Left lung (tissue), 4 donors: ENCODE measurements at regions not wholly inside any gene's neighbourhood (a gene's known extent, or its start where the extent isn't known, plus 50 kb on each side); places are given as distances from the start of the nearest gene placed in this dataset.

ENCODE experiments used
- ATAC-seq: fragments of 200-7000 bp; cut with Tn5 transposase; one replicate; pipeline ENCODE4 v1.9.1; 2020; ENCODE audit warnings: moderate library complexity
- DNase-seq, 4 donors: peaks; one replicate each; pipeline ENCODE4 v3.0.0-alpha.2; 2013 to 2020
- H3K27ac ChIP-seq, 2 donors: fragments of 200-600 bp; sonication (generic) in 1 of 2; one replicate each; pipeline versions ENCODE4 v1.5.0 to v1.8.0; 2020 to 2021
- H3K27me3 ChIP-seq, 2 donors: fragments of 200-600 bp; sonication (generic) in 1 of 2; one replicate each; pipeline versions ENCODE4 v1.5.0 to v1.8.0; 2020 to 2021
- H3K36me3 ChIP-seq, 2 donors: fragments of 200-600 bp; sonication (generic) in 1 of 2; one replicate each; pipeline versions ENCODE4 v1.5.0 to v1.8.0; 2020 to 2021
- H3K4me1 ChIP-seq, 2 donors: fragments of 200-600 bp; one replicate each; pipeline ENCODE4 v1.8.0; 2021
- H3K4me3 ChIP-seq, 2 donors: fragments of 200-600 bp; sonication (generic) in 1 of 2; one replicate each; pipeline versions ENCODE4 v1.5.0 to v1.8.0; 2020 to 2021; ENCODE audit warnings: mild to moderate bottlenecking in 1 of 2
- H3K9me3 ChIP-seq, 2 donors: fragments of 200-600 bp; sonication (generic) in 1 of 2; one replicate each; pipeline versions ENCODE4 v1.5.0 to v1.8.0; 2020 to 2021
- intact Hi-C, 2 donors: fragments of 100-400 bp; cut with DNase I; formaldehyde crosslinking; loops; one replicate each; pipeline versions ENCODE4 v1.11.2 to v1.14.2; 2022
- TF ChIP-seq, protein P1 (sequence below), 2 donors: fragments of 200-600 bp; sonication (generic) in 1 of 2; IDR thresholded peaks; one replicate each; pipeline versions ENCODE4 v1.5.0 to v1.8.0; 2021; ENCODE audit warnings: antibody characterized with exemption in 2 of 2
- donor health status: DM: no; HTN: yes; CAD: no.
- donor health status: DM: no; HTN: no; CAD: no.

- H3K9me3 ChIP-seq, result no peaks in the 10 kb centered on the region
- H3K27ac ChIP-seq, result peak overlapping the region in 1 of 2 donors; percentile 41
- peak; percentile 52 for ATAC-seq
- H3K27me3 ChIP-seq, result no peaks in the 10 kb centered on the region
- H3K4me3 ChIP-seq, result no peak overlapping the region
- intact Hi-C loops, result no loop called here
- no peaks in the 10 kb centered on the region for H3K36me3 ChIP-seq
- DNase-seq, result peak in 2 of 4 donors; percentile 17 to 19
- H3K4me1 ChIP-seq, result no peaks in the 10 kb centered on the region
- TF ChIP-seq, protein P1, sequence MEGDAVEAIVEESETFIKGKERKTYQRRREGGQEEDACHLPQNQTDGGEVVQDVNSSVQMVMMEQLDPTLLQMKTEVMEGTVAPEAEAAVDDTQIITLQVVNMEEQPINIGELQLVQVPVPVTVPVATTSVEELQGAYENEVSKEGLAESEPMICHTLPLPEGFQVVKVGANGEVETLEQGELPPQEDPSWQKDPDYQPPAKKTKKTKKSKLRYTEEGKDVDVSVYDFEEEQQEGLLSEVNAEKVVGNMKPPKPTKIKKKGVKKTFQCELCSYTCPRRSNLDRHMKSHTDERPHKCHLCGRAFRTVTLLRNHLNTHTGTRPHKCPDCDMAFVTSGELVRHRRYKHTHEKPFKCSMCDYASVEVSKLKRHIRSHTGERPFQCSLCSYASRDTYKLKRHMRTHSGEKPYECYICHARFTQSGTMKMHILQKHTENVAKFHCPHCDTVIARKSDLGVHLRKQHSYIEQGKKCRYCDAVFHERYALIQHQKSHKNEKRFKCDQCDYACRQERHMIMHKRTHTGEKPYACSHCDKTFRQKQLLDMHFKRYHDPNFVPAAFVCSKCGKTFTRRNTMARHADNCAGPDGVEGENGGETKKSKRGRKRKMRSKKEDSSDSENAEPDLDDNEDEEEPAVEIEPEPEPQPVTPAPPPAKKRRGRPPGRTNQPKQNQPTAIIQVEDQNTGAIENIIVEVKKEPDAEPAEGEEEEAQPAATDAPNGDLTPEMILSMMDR (IDR thresholded peaks at IDR 0.05), result no peak
Observed at GRCh38 chr12:59040656-59041055, 120.4 kb upstream of the LRIG3 start.

GRCh38 chr12:59040043-59040442, 119.7 kb upstream of the LRIG3 start:
- TF ChIP-seq, protein P1 (IDR thresholded peaks at IDR 0.05), result no peak
- Histone ChIP-seq H3K4me3 (no peak overlapping the region), H3K36me3 (no peaks in the 10 kb centered on the region), H3K9me3 (no peaks in the 10 kb centered on the region), H3K27me3 (no peaks in the 10 kb centered on the region), H3K27ac (peak overlapping the region in 1 of 2 donors; percentile 41), H3K4me1 (no peaks in the 10 kb centered on the region)
- DNase-seq (no peak), ATAC-seq (no peak)
- intact Hi-C loops, result no loop called here

DNA sequence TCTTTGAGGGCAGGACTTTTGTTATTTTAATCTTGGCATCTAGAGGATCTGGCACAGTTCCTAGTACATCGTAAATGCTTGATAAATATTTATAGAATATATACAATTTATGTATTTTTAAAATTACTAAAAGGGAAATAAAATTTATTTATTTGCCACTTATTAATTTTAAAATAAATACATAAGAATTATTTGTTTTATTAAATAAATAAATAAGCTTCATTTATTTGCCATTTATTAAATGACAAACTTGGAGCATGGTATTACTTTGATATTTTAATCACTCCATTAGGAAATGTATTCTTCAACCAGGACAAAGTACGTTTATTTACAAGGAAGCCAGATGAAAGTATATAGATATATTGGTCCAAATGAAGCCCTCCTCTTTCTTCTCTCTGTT, 118.7 kb upstream of the LRIG3 start:
- TF ChIP-seq, protein P1 (IDR thresholded peaks at IDR 0.05), result no peak
- H3K36me3 ChIP-seq, result no peaks in the 10 kb centered on the region

GRCh38 chr12:59036973-59037762, 116.9 kb upstream of the LRIG3 start:
- intact Hi-C loops, result no loop called here
- TF ChIP-seq, protein P1 (IDR thresholded peaks at IDR 0.05), result no peak

More for the DNA sequence above, 118.7 kb upstream of the LRIG3 start:
- Histone ChIP-seq H3K4me3 (no peak overlapping the region), H3K9me3 (no peaks in the 10 kb centered on the region), H3K27me3 (no peaks in the 10 kb centered on the region), H3K4me1 (no peaks in the 10 kb centered on the region), H3K27ac (no peak overlapping the region)
- ATAC-seq (no peak), DNase-seq (no peak)
- intact Hi-C loops, result no loop called here

DNA sequence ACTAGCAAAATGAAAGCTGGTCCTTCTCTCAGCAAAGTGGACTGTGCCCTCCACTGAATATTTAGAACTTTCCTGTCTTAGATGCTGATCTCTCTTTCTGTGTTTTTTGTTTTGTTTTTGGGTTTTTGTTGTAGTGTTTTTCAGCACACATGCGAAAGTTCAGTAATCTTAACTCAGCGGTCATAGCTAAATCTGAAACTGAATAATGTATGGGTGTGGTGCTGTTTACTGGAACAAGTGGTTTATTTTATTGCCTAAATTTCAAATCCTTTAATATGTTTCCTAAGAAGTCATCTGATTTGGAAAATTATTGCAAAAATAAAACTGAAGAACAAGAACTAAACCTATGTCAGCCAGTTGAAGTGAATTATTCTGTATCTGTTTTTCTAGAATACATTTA, 116.0 kb upstream of the LRIG3 start:
- no peak for ATAC-seq
- no peak for DNase-seq
- TF ChIP-seq, protein P1 (IDR thresholded peaks at IDR 0.05), result no peak
- intact Hi-C loops, result no loop called here
- Histone ChIP-seq H3K4me1 (no peaks in the 10 kb centered on the region), H3K27ac (no peak overlapping the region), H3K9me3 (no peaks in the 10 kb centered on the region), H3K27me3 (no peaks in the 10 kb centered on the region), H3K4me3 (no peak overlapping the region), H3K36me3 (no peaks in the 10 kb centered on the region)

More at GRCh38 chr12:59036973-59037762, 116.9 kb upstream of the LRIG3 start:
- no peaks in the 10 kb centered on the region for H3K36me3 ChIP-seq
- H3K27ac ChIP-seq, result no peak overlapping the region
- ATAC-seq (no peak), DNase-seq (no peak)
- no peaks in the 10 kb centered on the region for H3K27me3 ChIP-seq
- no peak overlapping the region for H3K4me3 ChIP-seq
- no peaks in the 10 kb centered on the region for H3K4me1 ChIP-seq
- H3K9me3 ChIP-seq, result no peaks in the 10 kb centered on the region
